Choroid plexus epithelial cell (primary cell): ENCODE measurements at regions not wholly inside any gene's neighbourhood (a gene's known extent, or its start where the extent isn't known, plus 50 kb on each side); places are given as distances from the start of the nearest gene placed in this dataset.

ENCODE experiments used
- DNase-seq: peaks from one replicate; pipeline ENCODE4 v3.0.0-alpha.2; 2010; ENCODE audit warnings: low read depth
- H3K4me3 ChIP-seq: 2 replicates; pipeline ENCODE4 v1.5.1; 2011; ENCODE audit warnings: low read depth, mild to moderate bottlenecking, control low read depth, low read length, moderate library complexity
- CTCF ChIP-seq: conservative IDR thresholded peaks from 2 replicates; pipeline ENCODE4 v1.5.1; 2011; ENCODE audit warnings: low read depth, mild to moderate bottlenecking, control low read depth, inconsistent platforms, low read length, moderate library complexity

GRCh38 chr12:107264667-107265066 lies 171.3 kb upstream of the CRY1 start:
- peak; percentile 10 for DNase-seq
- no peak for TF ChIP-seq CTCF

DNA sequence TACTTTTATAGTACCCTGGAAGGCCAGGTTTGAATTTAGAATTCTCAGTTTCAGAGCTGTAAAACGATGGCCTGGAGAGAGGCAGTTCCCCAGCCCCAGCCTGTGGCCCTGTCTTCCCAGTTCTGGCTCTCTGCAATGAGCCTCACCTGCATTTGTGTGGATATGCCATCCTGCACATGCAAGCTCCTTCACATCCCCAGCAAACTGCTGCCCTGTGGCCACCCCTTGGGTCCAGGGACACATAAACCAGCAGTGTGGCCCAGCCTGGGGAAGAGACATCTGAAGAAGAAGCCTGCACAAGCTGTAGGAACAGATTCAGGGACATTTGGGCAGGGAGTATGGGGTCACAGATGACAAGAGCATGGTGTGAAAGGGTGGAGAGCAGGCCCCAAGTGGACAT lies 174.3 kb upstream of the CRY1 start:
- H3K4me3 ChIP-seq = no peak overlapping the region
- no peak for DNase-seq
- no peak for TF ChIP-seq CTCF

More at GRCh38 chr12:107264667-107265066, 171.3 kb upstream of the CRY1 start:
- no peak overlapping the region for H3K4me3 ChIP-seq

DNA sequence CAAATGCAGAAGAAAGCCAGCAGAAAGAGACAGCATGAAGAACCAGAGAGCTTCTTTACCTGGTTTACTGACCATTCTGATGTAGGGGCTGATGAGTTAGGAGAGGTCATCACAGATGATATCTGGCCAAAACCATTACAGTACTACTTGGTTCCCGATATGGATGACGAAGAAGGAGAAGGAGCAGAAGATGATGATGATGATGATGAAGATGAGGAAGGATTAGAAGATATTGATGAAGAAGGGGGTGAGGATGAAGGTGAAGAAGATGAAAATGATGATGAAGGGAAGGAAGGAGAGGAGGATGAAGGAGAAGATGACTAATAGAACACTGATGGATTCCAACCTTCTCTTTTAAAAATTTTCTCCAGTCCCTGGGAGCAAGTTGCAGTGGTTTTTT lies 178.2 kb upstream of the CRY1 start:
- TF ChIP-seq CTCF = no peak
- DNase-seq = no peak

DNA sequence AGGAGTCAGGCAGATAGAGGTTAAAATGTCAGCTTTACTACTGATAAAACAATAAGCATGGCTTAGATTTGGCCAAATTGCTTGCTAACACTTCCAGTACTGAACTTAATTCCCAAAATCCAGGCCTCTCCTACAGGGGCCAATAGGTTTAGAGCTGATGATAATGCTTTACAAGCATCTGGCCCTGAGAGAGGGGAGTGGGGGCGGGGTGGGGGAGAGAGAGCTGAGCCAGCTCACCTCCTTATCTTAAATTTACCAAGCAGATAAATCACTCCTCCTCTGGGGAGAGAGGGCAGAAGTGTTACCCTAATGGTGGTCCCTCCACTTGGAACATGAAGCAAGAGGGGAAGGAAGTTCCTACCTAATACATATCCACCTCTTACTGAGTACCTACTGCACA lies 182.2 kb upstream of the CRY1 start:
- no peak overlapping the region for H3K4me3 ChIP-seq
- TF ChIP-seq CTCF = no peak
- DNase-seq = no peak

More for the DNA sequence above, 178.2 kb upstream of the CRY1 start:
- H3K4me3 ChIP-seq = no peak overlapping the region

GRCh38 chr12:107277855-107278254 lies 184.5 kb upstream of the CRY1 start:
- peak; percentile 73 for DNase-seq
- no peak overlapping the region for H3K4me3 ChIP-seq
- no peak for TF ChIP-seq CTCF

- H3K4me3 ChIP-seq = no peak overlapping the region
- no peak for TF ChIP-seq CTCF
- peak; percentile 28 for DNase-seq
These were observed 189.3 kb upstream of the CRY1 start for GRCh38 chr12:107282628-107283027.

DNA sequence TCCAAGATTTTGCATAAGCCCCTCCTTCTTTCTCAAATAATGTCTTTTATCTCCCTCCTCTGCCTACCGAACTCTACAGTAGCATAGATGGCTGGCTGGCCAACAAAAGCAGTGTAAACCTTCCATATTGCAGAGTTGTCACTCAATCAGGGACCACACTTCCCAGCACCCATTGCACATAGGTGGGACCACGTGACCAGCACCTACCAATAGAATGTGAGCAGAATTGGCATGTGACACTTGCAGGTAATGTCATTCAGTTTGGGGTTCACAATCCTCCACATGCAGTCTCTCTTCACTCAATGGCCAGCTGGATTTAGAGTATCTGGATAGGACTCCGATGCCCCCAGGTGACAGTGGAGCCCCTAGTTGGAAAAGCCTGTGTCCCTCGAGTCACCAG lies 190.3 kb upstream of the CRY1 start:
- no peak for DNase-seq
- no peak overlapping the region for H3K4me3 ChIP-seq
- TF ChIP-seq CTCF = no peak
